GM12874 (cell line): ENCODE measurements at regions not wholly inside any gene's neighbourhood (a gene's known extent, or its start where the extent isn't known, plus 50 kb on each side); places are given as distances from the start of the nearest gene placed in this dataset.

Experiments used
- TF ChIP-seq, protein P1 (sequence below): IDR thresholded peaks from 2 replicates; pipeline ENCODE4 v1.5.1; 2011; ENCODE audit warnings: low read depth, mild to moderate bottlenecking, control low read depth, low read length, moderate library complexity; ENCODE audit not compliant: insufficient read depth

DNA sequence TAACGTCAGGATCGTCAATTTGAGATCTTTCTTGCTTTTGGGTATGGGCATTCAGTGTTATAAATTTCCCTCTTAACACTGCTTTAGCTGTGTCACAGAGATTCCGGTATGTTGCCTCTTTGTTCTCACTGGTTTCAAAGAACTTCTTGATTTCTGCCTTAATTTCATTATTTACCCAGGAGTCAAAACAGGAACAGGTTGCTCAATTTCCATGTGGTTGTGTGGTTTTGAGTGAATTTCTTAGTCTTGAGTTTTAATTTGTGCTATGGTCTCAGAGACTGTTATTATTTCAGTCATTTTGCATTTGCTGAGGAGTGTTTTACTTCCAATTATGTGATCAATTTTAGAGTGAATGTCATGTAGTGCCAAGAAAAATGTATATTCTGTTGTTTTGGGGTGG, 153.1 kb downstream of the PCDH17 start:
- TF ChIP-seq, protein P1, sequence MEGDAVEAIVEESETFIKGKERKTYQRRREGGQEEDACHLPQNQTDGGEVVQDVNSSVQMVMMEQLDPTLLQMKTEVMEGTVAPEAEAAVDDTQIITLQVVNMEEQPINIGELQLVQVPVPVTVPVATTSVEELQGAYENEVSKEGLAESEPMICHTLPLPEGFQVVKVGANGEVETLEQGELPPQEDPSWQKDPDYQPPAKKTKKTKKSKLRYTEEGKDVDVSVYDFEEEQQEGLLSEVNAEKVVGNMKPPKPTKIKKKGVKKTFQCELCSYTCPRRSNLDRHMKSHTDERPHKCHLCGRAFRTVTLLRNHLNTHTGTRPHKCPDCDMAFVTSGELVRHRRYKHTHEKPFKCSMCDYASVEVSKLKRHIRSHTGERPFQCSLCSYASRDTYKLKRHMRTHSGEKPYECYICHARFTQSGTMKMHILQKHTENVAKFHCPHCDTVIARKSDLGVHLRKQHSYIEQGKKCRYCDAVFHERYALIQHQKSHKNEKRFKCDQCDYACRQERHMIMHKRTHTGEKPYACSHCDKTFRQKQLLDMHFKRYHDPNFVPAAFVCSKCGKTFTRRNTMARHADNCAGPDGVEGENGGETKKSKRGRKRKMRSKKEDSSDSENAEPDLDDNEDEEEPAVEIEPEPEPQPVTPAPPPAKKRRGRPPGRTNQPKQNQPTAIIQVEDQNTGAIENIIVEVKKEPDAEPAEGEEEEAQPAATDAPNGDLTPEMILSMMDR: no peak

DNA sequence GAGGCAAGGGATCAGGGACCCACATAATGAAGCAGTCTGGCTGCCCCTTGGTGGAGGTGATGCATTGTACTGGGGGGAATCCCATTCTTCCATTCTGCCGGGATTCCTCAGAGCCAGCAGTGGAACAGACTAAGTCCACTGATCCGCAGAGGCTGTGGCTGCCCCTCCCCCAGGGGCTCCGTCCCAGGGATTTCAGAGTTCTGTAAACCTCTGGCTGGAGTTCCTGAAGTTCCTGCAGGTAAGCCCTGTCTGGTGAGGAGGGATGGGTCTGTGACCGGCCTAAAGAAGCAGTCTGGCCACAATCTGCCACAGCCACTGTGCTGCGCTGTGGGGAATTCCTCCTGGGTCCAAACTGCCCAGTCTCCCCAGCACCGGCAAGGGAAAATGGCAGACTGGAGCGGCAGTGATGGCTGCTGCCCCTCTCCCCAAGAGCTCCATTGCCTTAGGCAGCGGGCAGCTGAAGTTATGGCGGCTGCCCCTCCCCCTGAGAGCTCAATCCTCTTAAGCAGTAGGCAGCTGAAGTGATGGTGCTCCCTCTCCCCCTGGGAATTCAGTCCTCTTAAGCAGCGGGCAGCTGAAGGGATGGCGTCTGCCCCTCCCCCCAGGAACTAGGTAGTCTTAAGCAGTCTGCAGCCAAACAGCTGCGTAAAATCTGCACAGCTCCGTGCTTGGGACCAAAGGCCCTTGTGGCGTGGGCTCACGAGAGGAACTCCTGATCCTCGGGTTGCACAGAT, 155.7 kb downstream of the PCDH17 start:
- TF ChIP-seq, protein P1: no peak

DNA sequence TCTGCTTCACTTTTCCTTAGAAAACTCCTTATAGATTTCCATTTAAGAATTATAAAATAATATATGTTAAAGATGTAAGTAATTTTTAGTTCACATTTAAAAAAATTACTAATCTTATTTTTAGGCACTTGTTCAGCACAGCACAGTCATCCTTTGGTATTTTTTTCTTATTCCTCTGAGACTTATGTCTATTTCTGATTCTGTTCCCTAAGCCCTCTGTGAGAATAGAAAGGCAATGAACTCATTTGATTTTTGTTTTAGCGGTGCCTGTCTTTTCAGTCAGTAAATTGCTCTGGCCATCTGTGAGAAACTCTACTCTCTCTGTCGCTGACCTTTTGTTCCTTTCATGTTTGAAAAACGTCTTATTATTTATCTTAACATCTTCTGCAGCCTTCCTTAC, 168.1 kb downstream of the PCDH17 start:
- TF ChIP-seq, protein P1: no peak

DNA sequence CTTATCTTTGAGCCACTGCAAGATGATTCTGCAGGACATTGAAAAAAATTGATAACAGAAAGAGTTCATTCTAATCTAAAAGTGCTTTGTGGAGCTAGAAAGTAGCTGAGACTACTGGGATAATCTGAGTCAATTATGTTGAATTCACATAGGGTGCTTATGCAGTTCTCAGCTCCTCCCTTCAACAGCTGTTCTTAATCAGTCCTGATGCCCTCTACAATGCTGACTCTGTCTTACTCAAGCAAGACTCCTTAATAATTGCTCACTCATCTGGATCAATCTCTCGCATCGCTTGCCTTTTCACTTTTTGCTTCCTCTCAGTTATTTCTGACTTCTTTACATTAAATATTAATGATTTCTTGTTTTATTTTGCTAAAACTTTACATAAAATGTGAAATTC, 182.1 kb downstream of the PCDH17 start:
- TF ChIP-seq, protein P1: no peak

DNA sequence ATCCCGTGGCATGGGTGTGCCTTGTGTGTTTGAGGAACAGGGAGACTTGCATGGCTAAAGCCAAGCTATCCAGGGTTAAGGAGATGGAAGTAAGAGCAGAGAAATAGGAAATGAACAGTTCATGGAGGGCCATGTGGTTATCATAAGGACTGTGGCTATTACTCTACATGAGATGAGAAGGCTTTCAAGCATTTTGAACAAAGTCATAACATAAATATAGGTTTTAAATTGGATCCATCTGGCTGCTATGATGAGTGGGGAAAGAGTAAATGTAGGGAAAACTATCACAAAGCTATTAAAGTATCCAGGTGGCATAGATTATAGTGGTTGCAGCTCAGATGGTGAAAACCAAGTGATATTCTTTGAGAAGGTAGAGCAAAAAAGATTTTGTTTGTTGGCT, 184.1 kb downstream of the PCDH17 start:
- TF ChIP-seq, protein P1: no peak

DNA sequence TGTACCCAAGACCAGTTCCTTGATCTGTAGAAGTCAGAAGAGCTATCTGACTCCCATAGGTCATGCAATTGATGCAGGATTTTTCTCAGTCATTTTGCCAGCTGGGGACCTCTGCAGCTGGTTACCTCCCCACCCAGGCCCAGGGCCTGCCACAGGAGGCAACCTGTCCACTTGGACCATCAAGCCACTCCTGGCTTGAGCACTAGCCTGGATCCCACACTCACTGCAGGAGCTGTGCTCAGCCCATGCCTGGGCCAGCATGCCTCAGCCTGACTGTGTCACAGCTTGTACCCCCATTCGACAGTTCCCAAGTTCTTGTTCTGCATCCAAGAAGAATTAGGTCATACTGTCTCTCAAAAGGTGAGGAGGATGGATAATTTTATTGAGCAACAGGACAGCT, 189.4 kb downstream of the PCDH17 start:
- TF ChIP-seq, protein P1: no peak

DNA sequence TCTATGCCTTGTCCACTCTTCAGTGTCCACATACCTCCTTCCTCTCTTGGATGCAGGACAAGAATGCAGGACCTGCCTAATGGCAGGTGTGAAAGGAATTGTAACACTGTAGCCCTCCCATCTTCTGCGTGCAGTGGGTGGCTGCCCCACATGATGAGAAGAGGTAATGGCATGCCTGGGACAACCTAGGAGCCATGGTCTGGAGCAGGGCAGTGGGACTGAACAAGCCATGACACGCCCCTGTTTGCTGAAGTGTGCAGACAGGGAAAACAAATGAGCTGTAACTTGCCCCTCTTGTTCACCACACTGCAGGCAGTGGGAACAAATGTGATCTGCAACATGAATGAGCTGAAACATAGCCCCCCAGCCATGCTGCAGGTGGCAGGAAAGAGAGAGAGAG, 192.2 kb downstream of the PCDH17 start:
- TF ChIP-seq, protein P1: no peak
